Thoracic aorta (tissue), 2 donors: ENCODE measurements at regions not wholly inside any gene's neighbourhood (a gene's known extent, or its start where the extent isn't known, plus 50 kb on each side); places are given as distances from the start of the nearest gene placed in this dataset.

Source experiments
- ATAC-seq: fragments of 150-250 bp; one replicate; pipeline ENCODE4 v1.8.0; 2017; ENCODE audit warnings: low read depth; ENCODE audit not compliant: insufficient number of reproducible peaks, low FRiP score
- DNase-seq: peaks from one replicate; pipeline ENCODE4 v3.0.0-alpha.2; 2020; ENCODE audit warnings: low spot score
- H3K27ac ChIP-seq, 2 donors: fragments of 200-600 bp; sonication (generic); 1 replicate in 1 of 2; 2 replicates in 1 of 2; pipeline ENCODE4 v1.5.1; 2016; ENCODE audit warnings: mild to moderate bottlenecking in 2 of 2, moderate library complexity in 2 of 2
- H3K27me3 ChIP-seq: fragments of 200-600 bp; sonication (generic); replicated peaks from 2 replicates; pipeline ENCODE4 v1.6.0; 2016; ENCODE audit warnings: mild to moderate bottlenecking; ENCODE audit not compliant: insufficient read depth
- H3K36me3 ChIP-seq: fragments of 200-600 bp; sonication (generic); one replicate; pipeline ENCODE4 v1.5.1; 2016
- H3K4me1 ChIP-seq, 2 donors: fragments of 200-600 bp; sonication (generic); 1 replicate in 1 of 2; 2 replicates in 1 of 2; pipeline versions ENCODE4 v1.5.1 to v1.6.0; 2016; ENCODE audit warnings: low read depth in 2 of 2, mild to moderate bottlenecking in 1 of 2; ENCODE audit not compliant: control insufficient read depth in 1 of 2
- H3K4me3 ChIP-seq: fragments of 200-600 bp; sonication (generic); 2 replicates; pipeline ENCODE4 v1.5.1; 2016; ENCODE audit warnings: mild to moderate bottlenecking
- H3K9me3 ChIP-seq: fragments of 200-600 bp; sonication (generic); 2 replicates; pipeline ENCODE4 v1.5.1; 2016
- TF ChIP-seq, protein P1 (sequence below): fragments of 200-600 bp; sonication (generic); IDR thresholded peaks from one replicate; pipeline ENCODE4 v1.5.1; 2019; ENCODE audit warnings: antibody characterized with exemption

DNA sequence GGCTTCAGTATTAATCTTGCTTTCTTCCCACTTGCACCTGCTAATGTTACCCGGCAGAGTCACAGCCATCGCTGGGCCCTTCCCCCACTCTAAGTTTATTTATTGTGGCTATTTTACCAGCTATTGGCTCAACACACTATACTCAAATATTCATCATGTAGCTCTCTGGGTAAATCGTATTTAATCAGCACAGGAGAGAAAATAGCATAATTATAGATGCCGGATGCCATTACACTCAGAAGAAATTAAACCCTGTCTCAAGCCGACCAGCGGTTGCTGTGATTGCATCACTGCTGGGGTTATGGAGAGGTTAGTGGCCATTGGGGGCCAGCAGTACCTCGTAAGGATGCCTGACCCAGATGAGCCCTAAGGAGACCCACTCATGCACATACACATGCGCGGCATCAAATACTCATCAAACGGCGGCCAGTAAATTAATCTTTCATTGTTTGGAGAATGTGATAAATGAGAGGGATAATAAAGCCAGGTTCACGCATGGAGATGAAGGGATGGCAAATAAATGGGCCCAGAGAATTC is 269.5 kb upstream of the ZFHX3 start:
- TF ChIP-seq, protein P1, sequence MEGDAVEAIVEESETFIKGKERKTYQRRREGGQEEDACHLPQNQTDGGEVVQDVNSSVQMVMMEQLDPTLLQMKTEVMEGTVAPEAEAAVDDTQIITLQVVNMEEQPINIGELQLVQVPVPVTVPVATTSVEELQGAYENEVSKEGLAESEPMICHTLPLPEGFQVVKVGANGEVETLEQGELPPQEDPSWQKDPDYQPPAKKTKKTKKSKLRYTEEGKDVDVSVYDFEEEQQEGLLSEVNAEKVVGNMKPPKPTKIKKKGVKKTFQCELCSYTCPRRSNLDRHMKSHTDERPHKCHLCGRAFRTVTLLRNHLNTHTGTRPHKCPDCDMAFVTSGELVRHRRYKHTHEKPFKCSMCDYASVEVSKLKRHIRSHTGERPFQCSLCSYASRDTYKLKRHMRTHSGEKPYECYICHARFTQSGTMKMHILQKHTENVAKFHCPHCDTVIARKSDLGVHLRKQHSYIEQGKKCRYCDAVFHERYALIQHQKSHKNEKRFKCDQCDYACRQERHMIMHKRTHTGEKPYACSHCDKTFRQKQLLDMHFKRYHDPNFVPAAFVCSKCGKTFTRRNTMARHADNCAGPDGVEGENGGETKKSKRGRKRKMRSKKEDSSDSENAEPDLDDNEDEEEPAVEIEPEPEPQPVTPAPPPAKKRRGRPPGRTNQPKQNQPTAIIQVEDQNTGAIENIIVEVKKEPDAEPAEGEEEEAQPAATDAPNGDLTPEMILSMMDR: no peak
- H3K4me3 ChIP-seq: no peak overlapping the region
- DNase-seq: no peak
- no peaks in the 10 kb centered on the region for H3K4me1 ChIP-seq
- H3K27me3 ChIP-seq: no peaks in the 10 kb centered on the region
- H3K27ac ChIP-seq: no peak overlapping the region
- no peaks in the 10 kb centered on the region for H3K36me3 ChIP-seq
- no peak for ATAC-seq
- H3K9me3 ChIP-seq: no peaks in the 10 kb centered on the region

DNA sequence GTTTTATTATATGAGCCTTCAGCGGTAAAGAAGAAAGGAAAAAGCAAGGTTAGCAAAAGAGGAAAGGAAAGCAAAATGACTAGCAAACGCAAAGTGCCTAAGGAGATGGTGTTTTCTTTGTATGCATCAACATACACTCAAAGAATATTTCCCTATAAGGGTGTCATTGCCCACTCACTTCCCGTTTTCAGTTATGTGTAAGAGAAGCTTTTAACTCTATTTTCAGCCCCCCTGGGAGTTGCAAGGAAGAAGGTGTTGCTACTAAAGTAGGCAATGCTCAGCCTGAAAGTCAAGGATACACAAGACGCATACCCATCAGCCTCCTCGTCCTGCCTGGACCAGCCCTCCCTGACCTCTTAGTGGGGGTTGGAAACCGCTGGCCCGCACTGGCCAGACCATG is 267.7 kb upstream of the ZFHX3 start:
- Histone ChIP-seq H3K36me3 (no peaks in the 10 kb centered on the region), H3K4me1 (no peaks in the 10 kb centered on the region), H3K4me3 (no peak overlapping the region), H3K9me3 (no peaks in the 10 kb centered on the region), H3K27ac (no peak overlapping the region), H3K27me3 (no peaks in the 10 kb centered on the region)
- ATAC-seq (no peak), DNase-seq (no peak)
- TF ChIP-seq, protein P1: no peak

DNA sequence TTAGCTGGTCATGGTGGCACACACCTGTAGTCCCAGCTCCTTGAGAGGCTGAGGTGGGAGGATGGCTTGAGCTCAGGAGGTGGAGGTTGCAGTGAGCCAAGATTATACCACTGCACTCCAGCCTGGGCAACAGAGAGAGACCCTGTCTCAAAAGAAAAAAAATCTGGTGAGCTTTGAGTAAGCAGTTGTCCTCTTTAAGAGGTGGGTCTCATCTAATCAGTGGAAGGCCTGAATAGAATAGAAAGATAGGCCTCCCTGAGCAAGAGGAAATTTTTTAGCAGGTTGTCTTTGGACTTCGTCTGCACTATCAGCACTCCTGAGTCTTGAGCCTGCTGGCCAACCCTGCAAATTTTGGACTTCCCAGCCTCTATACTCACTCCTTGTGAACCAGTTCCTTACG is 266.0 kb upstream of the ZFHX3 start:
- ATAC-seq (no peak), DNase-seq (no peak)

DNA sequence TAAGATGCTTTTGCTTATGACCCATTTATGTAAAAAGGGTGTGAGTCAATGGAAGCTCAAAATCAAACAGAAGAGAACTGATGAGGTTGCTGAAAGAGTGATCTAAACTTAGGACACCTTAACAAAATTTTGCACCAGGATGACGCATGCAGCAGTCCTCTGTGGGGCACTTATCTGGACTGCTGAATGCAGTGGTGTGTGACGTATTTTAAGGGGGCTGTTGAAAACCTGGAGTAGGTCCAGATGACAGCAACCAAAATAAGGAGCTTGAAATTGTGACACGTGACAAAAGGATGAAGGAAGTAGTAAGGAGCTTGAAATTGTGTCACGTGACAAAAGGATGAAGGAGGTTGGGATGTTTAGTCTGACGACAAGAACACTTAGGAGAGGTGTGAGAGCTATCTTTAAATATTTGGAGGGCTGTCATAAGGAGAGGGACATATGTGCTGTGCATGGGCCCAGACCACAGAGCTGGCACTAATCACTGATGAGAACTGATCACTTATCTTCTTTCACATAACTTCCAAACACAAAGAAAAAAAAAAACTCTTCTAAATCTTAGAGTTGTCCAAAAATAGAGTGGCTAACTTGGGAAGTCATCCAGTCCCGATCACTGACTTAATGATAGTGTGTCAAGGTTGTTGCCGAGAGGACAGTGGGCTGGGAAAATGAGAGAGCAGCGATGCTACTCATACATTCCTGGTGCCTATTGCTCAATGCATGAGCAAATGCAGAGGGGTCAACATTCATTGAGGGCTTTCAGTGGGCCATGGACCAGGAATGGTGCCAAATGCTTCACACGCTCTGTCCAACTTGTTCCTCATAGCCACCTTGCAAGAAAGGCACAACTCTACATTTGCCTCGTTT is 264.2 kb upstream of the ZFHX3 start:
- TF ChIP-seq, protein P1: no peak
- Histone ChIP-seq H3K9me3 (no peaks in the 10 kb centered on the region), H3K36me3 (no peaks in the 10 kb centered on the region), H3K4me3 (no peak overlapping the region), H3K27me3 (no peaks in the 10 kb centered on the region), H3K4me1 (no peaks in the 10 kb centered on the region), H3K27ac (no peak overlapping the region)
- ATAC-seq (no peak), DNase-seq (no peak)

More for the DNA sequence above, 266.0 kb upstream of the ZFHX3 start:
- no peaks in the 10 kb centered on the region for H3K27me3 ChIP-seq
- no peaks in the 10 kb centered on the region for H3K36me3 ChIP-seq
- TF ChIP-seq, protein P1: no peak
- H3K9me3 ChIP-seq: no peaks in the 10 kb centered on the region
- no peaks in the 10 kb centered on the region for H3K4me1 ChIP-seq
- no peak overlapping the region for H3K27ac ChIP-seq
- H3K4me3 ChIP-seq: no peak overlapping the region

DNA sequence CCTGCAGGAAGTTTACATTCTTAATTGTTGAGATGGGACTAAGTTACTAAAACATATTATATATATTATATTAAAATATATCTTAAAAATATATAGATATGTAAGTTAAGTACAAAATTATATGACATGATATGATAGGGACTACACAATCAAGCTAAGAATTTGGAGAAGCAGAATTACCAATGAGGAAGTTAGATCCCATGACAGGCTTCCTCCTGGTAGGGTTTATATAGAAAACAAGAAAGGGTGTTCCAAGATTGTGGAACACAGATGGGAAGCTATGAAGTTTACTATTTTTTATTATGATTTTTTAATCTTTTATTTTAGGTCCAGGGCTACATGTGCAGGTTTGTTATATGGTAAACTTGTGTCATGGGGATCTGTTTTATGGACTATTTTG is 260.8 kb upstream of the ZFHX3 start:
- DNase-seq: no peak
- ATAC-seq: no peak
- H3K9me3 ChIP-seq: no peaks in the 10 kb centered on the region
- no peaks in the 10 kb centered on the region for H3K36me3 ChIP-seq
- H3K27ac ChIP-seq: no peak overlapping the region
- H3K4me1 ChIP-seq: no peaks in the 10 kb centered on the region
- H3K27me3 ChIP-seq: no peaks in the 10 kb centered on the region
- TF ChIP-seq, protein P1: no peak
- H3K4me3 ChIP-seq: no peak overlapping the region
